Caco-2 (cell line): ENCODE measurements at regions not wholly inside any gene's neighbourhood (a gene's known extent, or its start where the extent isn't known, plus 50 kb on each side); places are given as distances from the start of the nearest gene placed in this dataset.

Experiments
- BruUV-seq: library from RNA; stranded (reverse); fragments of 400-500 nt; replicated peaks from 2 replicates; lab custom pipeline; 2021; lab: Mats Ljungman, UMichigan
- CTCF ChIA-PET: fragments of 300-600 bp; sonication (Branson Sonifier 250); formaldehyde crosslinking; loops from one replicate; lab custom pipeline; 2022; ENCODE audit warnings: antibody characterized with exemption; lab: Charles Lee
- POLR2A ChIA-PET: fragments of 300-600 bp; sonication (Branson Sonifier 250); formaldehyde crosslinking; loops from one replicate; lab custom pipeline; 2022; ENCODE audit warnings: antibody characterized with exemption; lab: Charles Lee
- DNase-seq, 2 experiments: peaks; one replicate each; pipeline versions ENCODE4 v3.0.0 to v3.0.0-alpha.2; 2020 to 2022
- H3K27me3 ChIP-seq: replicated peaks from 2 replicates; pipeline ENCODE4 v1.6.0; 2011; ENCODE audit warnings: low read length; ENCODE audit not compliant: control insufficient read depth, insufficient read depth
- H3K36me3 ChIP-seq: 2 replicates; pipeline ENCODE4 v1.5.1; 2011; ENCODE audit warnings: low read length; ENCODE audit not compliant: control insufficient read depth, insufficient read depth
- H3K4me1 ChIP-seq: fragments of 250-450 bp; sonication (Bioruptor Pico); 2 replicates; pipeline ENCODE4 v1.5.1; 2020; ENCODE audit warnings: mild to moderate bottlenecking
- H3K4me3 ChIP-seq: 2 replicates; pipeline ENCODE4 v1.5.1; 2011; ENCODE audit warnings: low read depth, mild to moderate bottlenecking, control low read depth, low read length
- H3K9me3 ChIP-seq: fragments of 250-450 bp; sonication (Bioruptor Pico); 2 replicates; pipeline ENCODE4 v1.5.1; 2020; ENCODE audit warnings: mild to moderate bottlenecking, moderate library complexity
- H3K27ac Mint-ChIP-seq: one replicate; pipeline ENCODE4 v1.8.0; 2022; ENCODE audit warnings: mixed read lengths; ENCODE audit not compliant: unreplicated experiment
- H3K27me3 Mint-ChIP-seq: one replicate; pipeline ENCODE4 v1.8.0; 2022; ENCODE audit warnings: mixed read lengths; ENCODE audit not compliant: insufficient read depth, unreplicated experiment
- H3K36me3 Mint-ChIP-seq: one replicate; pipeline ENCODE4 v1.8.0; 2022; ENCODE audit warnings: mild to moderate bottlenecking, mixed read lengths; ENCODE audit not compliant: insufficient read depth, unreplicated experiment
- H3K4me1 Mint-ChIP-seq: one replicate; pipeline ENCODE4 v1.8.0; 2022; ENCODE audit warnings: low read depth, mixed read lengths; ENCODE audit not compliant: unreplicated experiment
- H3K4me3 Mint-ChIP-seq: one replicate; pipeline ENCODE4 v1.8.0; 2022; ENCODE audit warnings: mild to moderate bottlenecking, moderate library complexity, mixed read lengths; ENCODE audit not compliant: unreplicated experiment
- H3K9me3 Mint-ChIP-seq: one replicate; pipeline ENCODE4 v1.8.0; 2022; ENCODE audit warnings: mixed read lengths; ENCODE audit not compliant: unreplicated experiment
- intact Hi-C: fragments of 100-400 bp; cut with micrococcal nuclease; formaldehyde crosslinking; loops from one replicate; pipeline ENCODE4 v1.10.0; 2022; ENCODE audit not compliant: unreplicated experiment
- TF ChIP-seq, protein P1 (sequence below), 2 experiments: fragments of 200-600 bp in 1 of 2; IDR thresholded peaks; 1 replicate in 1 of 2; 2 replicates in 1 of 2; pipeline versions ENCODE4 v1.5.1 to v1.8.0; 2011 to 2022; ENCODE audit warnings: antibody characterized with exemption in 1 of 2, control low read depth in 1 of 2, inconsistent platforms in 1 of 2, low read depth in 1 of 2, low read length in 1 of 2, mild to moderate bottlenecking in 1 of 2, moderate library complexity in 1 of 2; ENCODE audit not compliant: insufficient read depth in 1 of 2, severe bottlenecking in 1 of 2, unreplicated experiment in 1 of 2

DNA sequence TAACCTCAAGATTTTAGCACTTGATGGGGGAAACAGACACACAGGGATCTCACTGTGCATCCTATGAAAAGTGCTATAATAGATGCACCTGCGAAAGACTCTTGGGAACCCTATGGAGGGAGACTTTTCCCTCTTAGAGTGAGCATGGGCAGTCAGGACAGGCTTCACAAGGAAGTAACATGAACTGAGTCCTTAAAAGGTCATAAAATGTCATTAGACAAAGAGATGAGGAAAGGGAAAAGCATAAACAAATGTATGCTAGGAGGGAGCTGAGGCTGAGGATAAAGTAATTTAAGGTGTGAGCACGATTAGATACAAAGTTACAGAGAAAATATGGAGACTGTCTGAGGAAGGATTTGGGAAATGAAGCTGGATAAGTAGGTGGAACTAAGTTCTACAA is 60.6 kb upstream of the MIER3 start:
- no peak for DNase-seq
- intact Hi-C loops, result no loop called here
- Mint-ChIP-seq H3K27me3 (no peaks in the 10 kb centered on the region), H3K27ac (no peak overlapping the region), H3K9me3 (no peaks in the 10 kb centered on the region), H3K36me3 (no peaks in the 10 kb centered on the region), H3K4me1 (no peaks in the 10 kb centered on the region), H3K4me3 (no peak overlapping the region)
- TF ChIP-seq, protein P1, sequence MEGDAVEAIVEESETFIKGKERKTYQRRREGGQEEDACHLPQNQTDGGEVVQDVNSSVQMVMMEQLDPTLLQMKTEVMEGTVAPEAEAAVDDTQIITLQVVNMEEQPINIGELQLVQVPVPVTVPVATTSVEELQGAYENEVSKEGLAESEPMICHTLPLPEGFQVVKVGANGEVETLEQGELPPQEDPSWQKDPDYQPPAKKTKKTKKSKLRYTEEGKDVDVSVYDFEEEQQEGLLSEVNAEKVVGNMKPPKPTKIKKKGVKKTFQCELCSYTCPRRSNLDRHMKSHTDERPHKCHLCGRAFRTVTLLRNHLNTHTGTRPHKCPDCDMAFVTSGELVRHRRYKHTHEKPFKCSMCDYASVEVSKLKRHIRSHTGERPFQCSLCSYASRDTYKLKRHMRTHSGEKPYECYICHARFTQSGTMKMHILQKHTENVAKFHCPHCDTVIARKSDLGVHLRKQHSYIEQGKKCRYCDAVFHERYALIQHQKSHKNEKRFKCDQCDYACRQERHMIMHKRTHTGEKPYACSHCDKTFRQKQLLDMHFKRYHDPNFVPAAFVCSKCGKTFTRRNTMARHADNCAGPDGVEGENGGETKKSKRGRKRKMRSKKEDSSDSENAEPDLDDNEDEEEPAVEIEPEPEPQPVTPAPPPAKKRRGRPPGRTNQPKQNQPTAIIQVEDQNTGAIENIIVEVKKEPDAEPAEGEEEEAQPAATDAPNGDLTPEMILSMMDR (IDR thresholded peaks at IDR 0.05; ENCODE audit: insufficient read depth in 1 of 2, low read depth in 1 of 2, low read length in 1 of 2, severe bottlenecking in 1 of 2, unreplicated experiment in 1 of 2), result no peak
- Histone ChIP-seq H3K36me3 (no peaks in the 10 kb centered on the region), H3K9me3 (no peaks in the 10 kb centered on the region), H3K27me3 (no peaks in the 10 kb centered on the region), H3K4me1 (no peaks in the 10 kb centered on the region), H3K4me3 (no peak overlapping the region)
- no TSS peak for BruUV-seq
- CTCF ChIA-PET, result no interaction called here
- POLR2A ChIA-PET, result no interaction called here

DNA sequence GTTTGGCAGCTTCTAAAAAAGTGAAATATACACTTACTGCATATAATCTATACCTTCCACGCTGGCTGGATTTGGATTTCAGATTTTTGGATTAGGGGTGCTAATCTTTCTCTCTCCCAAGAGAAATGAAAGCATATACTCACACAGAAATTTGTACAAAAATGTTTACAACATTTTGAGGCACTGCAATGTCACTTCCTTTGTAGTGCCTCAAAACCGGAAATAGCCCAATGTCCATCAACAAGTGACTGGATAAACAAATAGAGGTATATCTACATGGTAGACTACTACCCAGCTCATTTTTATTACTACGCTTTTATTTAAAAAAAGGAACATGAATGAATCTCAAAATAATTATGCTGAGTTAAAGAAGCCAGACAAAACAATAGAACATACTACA is 74.0 kb upstream of the MIER3 start:
- H3K9me3 Mint-ChIP-seq, result peaks cover 12% of the 10 kb centered on the region
- intact Hi-C loops, result no loop called here

DNA sequence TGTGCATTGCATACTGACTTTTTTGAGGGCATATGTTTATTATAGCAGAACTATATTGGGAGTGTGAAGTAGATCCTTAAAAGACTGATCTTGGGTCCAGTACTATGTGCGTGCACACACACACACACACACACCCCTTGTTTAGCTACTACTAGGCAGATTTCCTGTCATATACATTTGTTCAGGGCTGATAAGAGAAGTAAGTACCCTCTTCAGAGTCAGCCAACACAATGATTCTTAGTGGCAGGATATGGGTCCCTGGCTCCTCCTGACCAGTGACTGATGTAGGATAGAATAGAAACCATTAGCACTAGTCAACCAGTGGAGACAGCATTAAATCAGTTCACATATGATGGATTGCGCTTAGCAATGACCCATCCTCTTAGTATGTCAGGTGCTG is 76.2 kb upstream of the MIER3 start:
- H3K36me3 Mint-ChIP-seq, result no peaks in the 10 kb centered on the region
- Histone ChIP-seq H3K27me3 (no peaks in the 10 kb centered on the region), H3K4me1 (no peaks in the 10 kb centered on the region; the same call in 1 of the 2 replicates), H3K9me3 (0 out of 2 replicates have a peak, but pooled peaks cover 4% of the 10 kb centered on the region), H3K4me3 (no peak overlapping the region), H3K36me3 (no peaks in the 10 kb centered on the region)
- peaks cover 7% of the 10 kb centered on the region for H3K4me1 Mint-ChIP-seq
- DNase-seq, result no peak
- no TSS peak for BruUV-seq
- CTCF ChIA-PET, result no interaction called here
- peaks cover 12% of the 10 kb centered on the region for H3K9me3 Mint-ChIP-seq
- TF ChIP-seq, protein P1 (IDR thresholded peaks at IDR 0.05; ENCODE audit: insufficient read depth in 1 of 2, low read depth in 1 of 2, low read length in 1 of 2, severe bottlenecking in 1 of 2, unreplicated experiment in 1 of 2), result no peak
- intact Hi-C loops, result no loop called here
- POLR2A ChIA-PET, result no interaction called here
- H3K4me3 Mint-ChIP-seq, result no peak overlapping the region
- no peaks in the 10 kb centered on the region for H3K27me3 Mint-ChIP-seq
- H3K27ac Mint-ChIP-seq, result no peak overlapping the region

More for the DNA sequence above, 74.0 kb upstream of the MIER3 start:
- BruUV-seq, result no TSS peak
- Histone ChIP-seq H3K4me1 (no peaks in the 10 kb centered on the region; the same call in 1 of the 2 replicates), H3K27me3 (no peaks in the 10 kb centered on the region), H3K9me3 (0 out of 2 replicates have a peak, but pooled peaks cover 4% of the 10 kb centered on the region), H3K4me3 (no peak overlapping the region), H3K36me3 (no peaks in the 10 kb centered on the region)
- TF ChIP-seq, protein P1 (IDR thresholded peaks at IDR 0.05; ENCODE audit: insufficient read depth in 1 of 2, low read depth in 1 of 2, low read length in 1 of 2, severe bottlenecking in 1 of 2, unreplicated experiment in 1 of 2), result no peak
- ChIA-PET POLR2A (no interaction called here), CTCF (no interaction called here)
- Mint-ChIP-seq H3K27ac (no peak overlapping the region), H3K36me3 (no peaks in the 10 kb centered on the region), H3K4me3 (no peak overlapping the region), H3K4me1 (no peaks in the 10 kb centered on the region), H3K27me3 (no peaks in the 10 kb centered on the region)
- no peak for DNase-seq
